SK-N-SH (cell line): ENCODE measurements at regions not wholly inside any gene's neighbourhood (a gene's known extent, or its start where the extent isn't known, plus 50 kb on each side); places are given as distances from the start of the nearest gene placed in this dataset.

Experiments
- CTCF ChIA-PET: fragments of 300-600, 350-600 bp; formaldehyde crosslinking; extraction: SDS; loops from one replicate; lab custom pipeline; 2021; lab: Yijun Ruan, JAX
- POLR2A ChIA-PET: fragments of 350-600 bp; sonication (Branson Sonifier 250); formaldehyde crosslinking; extraction: SDS; loops from one replicate; lab custom pipeline; 2020; ENCODE audit warnings: antibody characterized with exemption, inconsistent platforms; lab: Yijun Ruan, JAX
- DNase-seq: peaks from one replicate; pipeline ENCODE4 v3.0.0; 2012
- H2AFZ ChIP-seq: fragments of 200-600 bp; sonication (generic); 2 replicates; pipeline ENCODE4 v1.8.1; 2016; ENCODE audit warnings: antibody characterized with exemption, mild to moderate bottlenecking, low read depth
- H3F3A ChIP-seq: fragments of 200-600 bp; sonication (generic); replicated peaks from 2 replicates; pipeline ENCODE3; 2016; ENCODE audit warnings: antibody characterized with exemption, mild to moderate bottlenecking; ENCODE audit not compliant: insufficient read depth
- H3K27ac ChIP-seq, 2 experiments: fragments of 200-500 bp in 1 of 2; fragments of 200-600 bp in 1 of 2; sonication (Bioruptor generic) in 1 of 2; sonication (generic), shearing (Covaris generic) in 1 of 2; 2 replicates each; pipeline versions ENCODE4 v1.5.1 to v1.6.1; 2014 to 2016; ENCODE audit warnings: low read depth in 2 of 2, inconsistent platforms in 1 of 2, low read length in 1 of 2, mild to moderate bottlenecking in 1 of 2, mixed read lengths in 1 of 2
- H3K27me3 ChIP-seq: fragments of 200-600 bp; sonication (generic), shearing (Covaris generic); 2 replicates; pipeline ENCODE4 v1.6.1; 2016; ENCODE audit warnings: mixed run types; ENCODE audit not compliant: insufficient read depth
- H3K36me3 ChIP-seq, 2 experiments: fragments of 200-500 bp in 1 of 2; fragments of 200-600 bp in 1 of 2; sonication (Bioruptor generic) in 1 of 2; sonication (generic) in 1 of 2; replicated peaks in 1 of 2; 2 replicates each; pipeline versions ENCODE3 to v1.5.1; 2014 to 2016; ENCODE audit warnings: low read length in 1 of 2, mild to moderate bottlenecking in 1 of 2; ENCODE audit not compliant: insufficient read depth in 2 of 2, control insufficient read depth in 1 of 2
- H3K4me1 ChIP-seq, 2 experiments: fragments of 200-500 bp in 1 of 2; fragments of 200-600 bp in 1 of 2; sonication (Bioruptor generic) in 1 of 2; sonication (generic), shearing (Covaris generic) in 1 of 2; 2 replicates each; pipeline versions ENCODE4 v1.5.1 to v1.6.1; 2014 to 2016; ENCODE audit warnings: low read depth in 1 of 2, low read length in 1 of 2, mixed run types in 1 of 2; ENCODE audit not compliant: insufficient read depth in 2 of 2, control insufficient read depth in 1 of 2
- H3K4me2 ChIP-seq: fragments of 200-600 bp; sonication (generic), shearing (Covaris generic); 2 replicates; pipeline ENCODE4 v1.6.1; 2017; ENCODE audit warnings: mixed run types
- H3K4me3 ChIP-seq, 2 experiments: fragments of 200-500 bp in 1 of 2; fragments of 200-600 bp in 1 of 2; sonication (Bioruptor generic) in 1 of 2; sonication (generic), shearing (Covaris generic) in 1 of 2; 2 replicates each; pipeline versions ENCODE4 v1.5.1 to v1.8.1; 2014 to 2016; ENCODE audit warnings: low read depth in 2 of 2, inconsistent platforms in 1 of 2, low read length in 1 of 2, mild to moderate bottlenecking in 1 of 2, mixed read lengths in 1 of 2, moderate library complexity in 1 of 2
- H3K79me2 ChIP-seq: fragments of 200-600 bp; sonication (generic); 2 replicates; pipeline ENCODE4 v1.8.1; 2017; ENCODE audit warnings: mild to moderate bottlenecking; ENCODE audit not compliant: insufficient read depth
- H3K9ac ChIP-seq: fragments of 200-600 bp; sonication (generic); 2 replicates; pipeline ENCODE4 v1.6.1; 2017; ENCODE audit warnings: mixed run types
- H3K9me2 ChIP-seq: fragments of 200-600 bp; sonication (generic); 2 replicates; pipeline ENCODE4 v1.6.1; 2017; ENCODE audit warnings: mixed run types
- H3K9me3 ChIP-seq: fragments of 200-600 bp; sonication (generic); 2 replicates; pipeline ENCODE4 v1.6.1; 2017; ENCODE audit warnings: mixed run types, mild to moderate bottlenecking, moderate library complexity
- H4K20me1 ChIP-seq: fragments of 200-600 bp; sonication (generic); 2 replicates; pipeline ENCODE4 v1.6.1; 2017; ENCODE audit warnings: mild to moderate bottlenecking, mixed run types; ENCODE audit not compliant: insufficient read depth
- CHD2 ChIP-seq: fragments of 150-350 bp; IDR thresholded peaks from 2 replicates; pipeline ENCODE4 v1.6.1; 2018; ENCODE audit warnings: low read length; ENCODE audit not compliant: partially characterized antibody
- ELF1 ChIP-seq: IDR thresholded peaks from 2 replicates; pipeline ENCODE4 v1.4.0; 2012
- FOXJ3 ChIP-seq: sonication (generic); formaldehyde crosslinking; IDR thresholded peaks from 2 replicates; pipeline ENCODE4 v1.5.1; 2020; ENCODE audit warnings: mild to moderate bottlenecking, missing genetic modification reagents
- GABPA ChIP-seq: IDR thresholded peaks from 2 replicates; pipeline ENCODE4 v1.4.0; 2012; ENCODE audit warnings: low read depth, mild to moderate bottlenecking
- GATA2 ChIP-seq: sonication (generic); formaldehyde crosslinking; IDR thresholded peaks from 2 replicates; pipeline ENCODE4 v1.5.0; 2020; ENCODE audit warnings: mild to moderate bottlenecking, missing genetic modification reagents
- MEF2A ChIP-seq: IDR thresholded peaks from 2 replicates; pipeline ENCODE4 v1.4.0; 2012; ENCODE audit warnings: low read depth, borderline replicate concordance
- NRF1 ChIP-seq: IDR thresholded peaks from 2 replicates; pipeline ENCODE4 v1.6.1; 2012; ENCODE audit warnings: low read depth, mild to moderate bottlenecking, low read length
- RCOR1 ChIP-seq: fragments of 150-350 bp; IDR thresholded peaks from 2 replicates; pipeline ENCODE4 v1.6.1; 2017; ENCODE audit warnings: antibody characterized with exemption, low read length
- SIN3A ChIP-seq: IDR thresholded peaks from 2 replicates; pipeline ENCODE4 v1.6.1; 2012; ENCODE audit warnings: low read depth, mild to moderate bottlenecking, low read length, moderate library complexity, borderline replicate concordance
- TCF12 ChIP-seq: IDR thresholded peaks from 2 replicates; pipeline ENCODE4 v1.4.0; 2012
- TEAD4 ChIP-seq: IDR thresholded peaks from 2 replicates; pipeline ENCODE4 v1.4.0; 2012; ENCODE audit warnings: mild to moderate bottlenecking, borderline replicate concordance; ENCODE audit not compliant: insufficient read depth
- WGBS: methylation state at CpG from one replicate; pipeline ENCODE4 v1.1.6; 2017; ENCODE audit warnings: low lambda C conversion rate; 5-methylcytosine and 5-hydroxymethylcytosine counted together
- TF ChIP-seq, protein P1 (sequence below): fragments of 200-600 bp; sonication (generic); IDR thresholded peaks from 2 replicates; pipeline ENCODE4 v1.6.1; 2017; ENCODE audit warnings: antibody characterized with exemption, mild to moderate bottlenecking, moderate library complexity
- TF ChIP-seq, protein P2 (sequence below): IDR thresholded peaks from 2 replicates; pipeline ENCODE4 v1.4.0; 2012; ENCODE audit warnings: low read depth, borderline replicate concordance
- TF ChIP-seq, protein P3 (sequence below): IDR thresholded peaks from 2 replicates; pipeline ENCODE4 v1.6.1; 2012; ENCODE audit warnings: mild to moderate bottlenecking, low read depth, low read length, moderate library complexity

DNA sequence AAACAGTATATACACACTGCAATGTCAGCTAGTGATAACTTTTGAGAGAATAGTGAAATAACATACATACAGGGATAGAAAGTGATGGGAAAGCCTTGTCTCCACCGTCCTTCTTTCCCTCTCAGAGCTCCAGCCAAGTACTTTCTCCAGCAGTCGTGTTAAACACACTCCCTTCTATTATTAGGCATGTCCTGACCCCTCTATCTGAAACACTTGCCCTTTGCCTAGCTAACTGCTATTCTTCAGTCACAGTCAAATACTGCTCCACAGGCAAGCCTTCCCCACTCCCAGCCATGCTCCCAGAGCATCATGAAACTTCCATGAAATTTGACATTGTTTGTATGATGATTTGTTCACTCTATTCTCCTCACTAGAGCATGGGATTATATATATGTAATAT, 291.1 kb downstream of the TRIML1 start:
- ChIA-PET POLR2A (no interaction called here), CTCF (no interaction called here)
- Histone ChIP-seq H4K20me1 (no peaks in the 10 kb centered on the region), H2AFZ (no peak overlapping the region), H3K36me3 (no peaks in the 10 kb centered on the region), H3K27me3 (no peaks in the 10 kb centered on the region), H3K4me1 (peaks cover 0 to 6% of the 10 kb centered on the region in 2 experiments; a peak in 1 of 4 replicates), H3K4me3 (no peak overlapping the region; a peak in 1 of 4 replicates), H3F3A (no peaks in the 10 kb centered on the region), H3K4me2 (no peak overlapping the region), H3K79me2 (no peaks in the 10 kb centered on the region), H3K9ac (peak overlapping the region; percentile 33; the same call in 1 of the 2 replicates)
- 36% methylated on average over 2 of the region's 2 CpGs for WGBS
- no peak for DNase-seq
- no peak for TF ChIP-seq TCF12
- TF ChIP-seq, protein P1, sequence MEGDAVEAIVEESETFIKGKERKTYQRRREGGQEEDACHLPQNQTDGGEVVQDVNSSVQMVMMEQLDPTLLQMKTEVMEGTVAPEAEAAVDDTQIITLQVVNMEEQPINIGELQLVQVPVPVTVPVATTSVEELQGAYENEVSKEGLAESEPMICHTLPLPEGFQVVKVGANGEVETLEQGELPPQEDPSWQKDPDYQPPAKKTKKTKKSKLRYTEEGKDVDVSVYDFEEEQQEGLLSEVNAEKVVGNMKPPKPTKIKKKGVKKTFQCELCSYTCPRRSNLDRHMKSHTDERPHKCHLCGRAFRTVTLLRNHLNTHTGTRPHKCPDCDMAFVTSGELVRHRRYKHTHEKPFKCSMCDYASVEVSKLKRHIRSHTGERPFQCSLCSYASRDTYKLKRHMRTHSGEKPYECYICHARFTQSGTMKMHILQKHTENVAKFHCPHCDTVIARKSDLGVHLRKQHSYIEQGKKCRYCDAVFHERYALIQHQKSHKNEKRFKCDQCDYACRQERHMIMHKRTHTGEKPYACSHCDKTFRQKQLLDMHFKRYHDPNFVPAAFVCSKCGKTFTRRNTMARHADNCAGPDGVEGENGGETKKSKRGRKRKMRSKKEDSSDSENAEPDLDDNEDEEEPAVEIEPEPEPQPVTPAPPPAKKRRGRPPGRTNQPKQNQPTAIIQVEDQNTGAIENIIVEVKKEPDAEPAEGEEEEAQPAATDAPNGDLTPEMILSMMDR, result no peak
- TF ChIP-seq, protein P2, sequence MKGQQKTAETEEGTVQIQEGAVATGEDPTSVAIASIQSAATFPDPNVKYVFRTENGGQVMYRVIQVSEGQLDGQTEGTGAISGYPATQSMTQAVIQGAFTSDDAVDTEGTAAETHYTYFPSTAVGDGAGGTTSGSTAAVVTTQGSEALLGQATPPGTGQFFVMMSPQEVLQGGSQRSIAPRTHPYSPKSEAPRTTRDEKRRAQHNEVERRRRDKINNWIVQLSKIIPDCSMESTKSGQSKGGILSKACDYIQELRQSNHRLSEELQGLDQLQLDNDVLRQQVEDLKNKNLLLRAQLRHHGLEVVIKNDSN, result no peak
- no peak for TF ChIP-seq FOXJ3 (CRISPR knock-in tag)
- no peak for TF ChIP-seq SIN3A
- TF ChIP-seq GABPA, result no peak
- TF ChIP-seq, protein P3, sequence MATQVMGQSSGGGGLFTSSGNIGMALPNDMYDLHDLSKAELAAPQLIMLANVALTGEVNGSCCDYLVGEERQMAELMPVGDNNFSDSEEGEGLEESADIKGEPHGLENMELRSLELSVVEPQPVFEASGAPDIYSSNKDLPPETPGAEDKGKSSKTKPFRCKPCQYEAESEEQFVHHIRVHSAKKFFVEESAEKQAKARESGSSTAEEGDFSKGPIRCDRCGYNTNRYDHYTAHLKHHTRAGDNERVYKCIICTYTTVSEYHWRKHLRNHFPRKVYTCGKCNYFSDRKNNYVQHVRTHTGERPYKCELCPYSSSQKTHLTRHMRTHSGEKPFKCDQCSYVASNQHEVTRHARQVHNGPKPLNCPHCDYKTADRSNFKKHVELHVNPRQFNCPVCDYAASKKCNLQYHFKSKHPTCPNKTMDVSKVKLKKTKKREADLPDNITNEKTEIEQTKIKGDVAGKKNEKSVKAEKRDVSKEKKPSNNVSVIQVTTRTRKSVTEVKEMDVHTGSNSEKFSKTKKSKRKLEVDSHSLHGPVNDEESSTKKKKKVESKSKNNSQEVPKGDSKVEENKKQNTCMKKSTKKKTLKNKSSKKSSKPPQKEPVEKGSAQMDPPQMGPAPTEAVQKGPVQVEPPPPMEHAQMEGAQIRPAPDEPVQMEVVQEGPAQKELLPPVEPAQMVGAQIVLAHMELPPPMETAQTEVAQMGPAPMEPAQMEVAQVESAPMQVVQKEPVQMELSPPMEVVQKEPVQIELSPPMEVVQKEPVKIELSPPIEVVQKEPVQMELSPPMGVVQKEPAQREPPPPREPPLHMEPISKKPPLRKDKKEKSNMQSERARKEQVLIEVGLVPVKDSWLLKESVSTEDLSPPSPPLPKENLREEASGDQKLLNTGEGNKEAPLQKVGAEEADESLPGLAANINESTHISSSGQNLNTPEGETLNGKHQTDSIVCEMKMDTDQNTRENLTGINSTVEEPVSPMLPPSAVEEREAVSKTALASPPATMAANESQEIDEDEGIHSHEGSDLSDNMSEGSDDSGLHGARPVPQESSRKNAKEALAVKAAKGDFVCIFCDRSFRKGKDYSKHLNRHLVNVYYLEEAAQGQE, result no peak
- TF ChIP-seq NRF1, result no peak
- TF ChIP-seq TEAD4, result no peak
- TF ChIP-seq CHD2, result no peak
- TF ChIP-seq ELF1, result no peak
- TF ChIP-seq, all 33 proteins: peak for 0
- H3K9me2 ChIP-seq, result no peaks in the 10 kb centered on the region
- H3K9me3 ChIP-seq, result no peaks in the 10 kb centered on the region
- H3K27ac ChIP-seq, result peak overlapping the region in 1 of 2 experiments; percentile 69; a peak in 2 of 4 replicates

DNA sequence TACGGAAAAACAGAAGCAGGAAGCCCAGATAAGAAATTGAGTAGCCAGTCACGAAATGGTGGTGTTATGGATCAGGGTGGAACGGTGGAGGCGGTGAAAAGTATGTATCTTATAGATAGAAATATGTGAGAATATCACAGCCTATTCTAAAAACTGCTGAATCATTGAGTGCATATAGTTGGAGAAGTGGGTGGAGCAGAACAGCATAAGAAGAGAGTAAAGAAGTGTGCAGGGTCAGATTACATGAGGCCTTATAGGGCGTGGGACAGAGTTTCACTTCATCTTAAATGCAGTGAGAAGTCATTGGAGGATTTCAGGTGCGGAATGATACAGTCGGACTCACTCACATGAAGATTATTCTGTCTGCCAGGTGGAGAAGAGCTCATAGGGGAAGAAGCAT, 293.1 kb downstream of the TRIML1 start:
- Histone ChIP-seq H3K36me3 (no peaks in the 10 kb centered on the region), H3F3A (no peaks in the 10 kb centered on the region), H3K4me1 (peaks cover 0 to 6% of the 10 kb centered on the region in 2 experiments; a peak in 1 of 4 replicates), H2AFZ (no peak overlapping the region), H3K79me2 (no peaks in the 10 kb centered on the region), H3K9ac (no peak overlapping the region), H3K4me2 (peak overlapping the region; percentile 32; the same call in 1 of the 2 replicates), H3K9me3 (no peaks in the 10 kb centered on the region), H3K9me2 (no peaks in the 10 kb centered on the region), H3K4me3 (no peak overlapping the region), H4K20me1 (no peaks in the 10 kb centered on the region), H3K27me3 (no peaks in the 10 kb centered on the region), H3K27ac (peak overlapping the region in 1 of 2 experiments; percentile 69; a peak in 2 of 4 replicates)
- no peak for DNase-seq
- POLR2A ChIA-PET, result no interaction called here
- CTCF ChIA-PET, result no interaction called here
- TF ChIP-seq MEF2A, result no peak
- no peak for TF ChIP-seq RCOR1
- no peak for TF ChIP-seq GATA2 (CRISPR knock-in tag)
- WGBS, result 45% methylated on average over 7 of the region's 7 CpGs
